ENCODE measurements at regions not wholly inside any gene's neighbourhood (a gene's known extent, or its start where the extent isn't known, plus 50 kb on each side); places are given as distances from the start of the nearest gene placed in this dataset.
"Not testable (repeated sequence)": the region's sequence is repeated elsewhere in the genome, so short reads cannot be mapped to it uniquely, and the experiment has no call there.

GRCh38 chr20:43364001-43364400, 93.7 kb upstream of the SRSF6 start:
- no peak for DNase-seq (ENCODE audit: low read depth)

GRCh38 chr20:43363506-43363905, 94.2 kb upstream of the SRSF6 start:
- peak; percentile 40 for DNase-seq (ENCODE audit: low read depth)

- no peak for DNase-seq (ENCODE audit: low read depth)
Observed at GRCh38 chr20:43361526-43361925, 96.2 kb upstream of the SRSF6 start.

GRCh38 chr20:43360016-43360415, 97.7 kb upstream of the SRSF6 start:
- DNase-seq (ENCODE audit: low read depth), result no peak

GRCh38 chr20:43358811-43359210, 98.9 kb upstream of the SRSF6 start:
- DNase-seq (ENCODE audit: low read depth), result no peak

- no peak for DNase-seq (ENCODE audit: low read depth)
Observed at GRCh38 chr20:43357352-43357751, 100.3 kb upstream of the SRSF6 start.

GRCh38 chr20:43355610-43356009, 102.1 kb upstream of the SRSF6 start:
- no peak for DNase-seq (ENCODE audit: low read depth)

- DNase-seq (ENCODE audit: low read depth), result no peak
Observed at GRCh38 chr20:43352996-43353395, 104.7 kb upstream of the SRSF6 start.

GRCh38 chr20:43350694-43351093, 107.0 kb upstream of the SRSF6 start:
- not testable (repeated sequence) for DNase-seq (ENCODE audit: low read depth)

- no peak for DNase-seq (ENCODE audit: low read depth)
Observed at GRCh38 chr20:43349841-43350240, 107.9 kb upstream of the SRSF6 start.

GRCh38 chr20:43347839-43348238, 109.9 kb upstream of the SRSF6 start:
- not testable (repeated sequence) for DNase-seq (ENCODE audit: low read depth)

- DNase-seq (ENCODE audit: low read depth), result no peak
Observed at GRCh38 chr20:43345676-43346075, 112.0 kb upstream of the SRSF6 start.

GRCh38 chr20:43341511-43341910, 116.2 kb upstream of the SRSF6 start:
- no peak for DNase-seq (ENCODE audit: low read depth)

- no peak for DNase-seq (ENCODE audit: low read depth)
Observed at GRCh38 chr20:43337036-43337435, 120.7 kb upstream of the SRSF6 start.

GRCh38 chr20:43334080-43334479, 123.6 kb upstream of the SRSF6 start:
- no peak for DNase-seq (ENCODE audit: low read depth)

GRCh38 chr20:43331906-43332305, 125.8 kb upstream of the SRSF6 start:
- no peak for DNase-seq (ENCODE audit: low read depth)

GRCh38 chr20:43328697-43329096, 129.0 kb upstream of the SRSF6 start:
- no peak for DNase-seq (ENCODE audit: low read depth)

- not testable (repeated sequence) for DNase-seq (ENCODE audit: low read depth)
Observed at GRCh38 chr20:43327234-43327633, 130.5 kb upstream of the SRSF6 start.

GRCh38 chr20:43325926-43326325, 131.8 kb upstream of the SRSF6 start:
- no peak for DNase-seq (ENCODE audit: low read depth)

- DNase-seq (ENCODE audit: low read depth), result no peak
Observed at GRCh38 chr20:43323592-43323991, 133.9 kb upstream of the PTPRT start.

- DNase-seq (ENCODE audit: low read depth), result peak; percentile 26
Observed at GRCh38 chr20:43322851-43323250, 133.1 kb upstream of the PTPRT start.

GRCh38 chr20:43320536-43320935, 130.8 kb upstream of the PTPRT start:
- DNase-seq (ENCODE audit: low read depth), result no peak

- DNase-seq (ENCODE audit: low read depth), result no peak
Observed at GRCh38 chr20:43318755-43319297, 129.1 kb upstream of the PTPRT start.

- DNase-seq (ENCODE audit: low read depth), result no peak
Observed at GRCh38 chr20:43316271-43316670, 126.6 kb upstream of the PTPRT start.

GRCh38 chr20:43309266-43309665, 119.6 kb upstream of the PTPRT start:
- DNase-seq (ENCODE audit: low read depth), result no peak
